ENCODE measurements at regions not wholly inside any gene's neighbourhood (a gene's known extent, or its start where the extent isn't known, plus 50 kb on each side); places are given as distances from the start of the nearest gene placed in this dataset.

- TF ChIP-seq RBAK (tag by site-specific recombination; IDR thresholded peaks at IDR 0.05) = no peak
- no peak for TF ChIP-seq ELK4 (IDR thresholded peaks at IDR 0.05; ENCODE audit: borderline replicate concordance, low read depth, low read length)
Observed at GRCh38 chr12:75868501-75868900, 163.1 kb downstream of the PHLDA1 start.
